ENCODE measurements at regions not wholly inside any gene's neighbourhood (a gene's known extent, or its start where the extent isn't known, plus 50 kb on each side); places are given as distances from the start of the nearest gene placed in this dataset.

DNA sequence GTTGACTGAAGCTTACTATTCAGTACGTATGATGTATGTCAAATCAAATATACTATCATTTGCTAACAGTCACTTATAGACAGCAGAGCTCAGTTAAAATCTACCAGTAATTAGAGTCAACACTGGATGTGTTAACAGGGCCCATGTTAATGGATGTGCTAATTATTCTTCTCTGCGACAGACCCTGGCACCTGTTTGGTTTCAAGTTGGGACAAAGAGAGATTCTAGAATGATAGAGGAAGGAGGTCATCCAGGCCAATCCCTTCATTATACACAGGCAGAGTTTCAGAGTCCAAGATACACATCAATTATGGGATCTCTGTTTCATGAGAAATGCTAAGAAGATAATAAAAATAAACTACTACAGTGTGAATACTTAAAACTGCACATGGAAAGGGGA is 615.0 kb downstream of the ZNF608 start:
- H3K79me2 ChIP-seq (ENCODE audit: control insufficient read depth, insufficient read depth, low read length): no peaks in the 10 kb centered on the region
- dilution Hi-C loops (cut with MboI; ENCODE audit: extremely low pct_ligation_motif_present, low sequenced_read_pairs): no loop called here

More for the DNA sequence above, 615.0 kb downstream of the ZNF608 start:
- Histone ChIP-seq H3K4me1 (ENCODE audit: control insufficient read depth, extremely low read depth, insufficient read depth, low read length) (no peaks in the 10 kb centered on the region), H3K9me1 (replicated peaks; ENCODE audit: control insufficient read depth, extremely low read depth, insufficient read depth, low read length) (no peaks in the 10 kb centered on the region), H3K4me2 (ENCODE audit: insufficient read depth, low read length) (no peak overlapping the region), H3K27ac (ENCODE audit: insufficient read depth, low read depth, low read length) (no peak overlapping the region), H4K20me1 (replicated peaks; ENCODE audit: control insufficient read depth, extremely low read depth, insufficient read depth, low read length) (no peaks in the 10 kb centered on the region), H3K4me3 (replicated peaks in 1 of 3; ENCODE audit: insufficient read depth in 1 of 3, low read depth in 1 of 3, low read length in 3 of 3) (no peak overlapping the region), H3K27me3 (ENCODE audit: control insufficient read depth in 2 of 2, insufficient read depth in 2 of 2, low read length in 2 of 2) (no peaks in the 10 kb centered on the region), H3K36me3 (ENCODE audit: control insufficient read depth in 2 of 2, extremely low read depth in 1 of 2, insufficient read depth in 2 of 2, low read length in 2 of 2) (no peaks in the 10 kb centered on the region), H3K9me3 (replicated peaks; ENCODE audit: control insufficient read depth, insufficient read depth, low read length) (no peaks in the 10 kb centered on the region), H2AFZ (ENCODE audit: low read depth, low read length) (no peak overlapping the region), H3K9ac (replicated peaks; ENCODE audit: extremely low read depth, insufficient read depth, low read length) (no peak overlapping the region)
- POLR2A ChIA-PET: no interaction called here
- intact Hi-C loops (cut with micrococcal nuclease): no loop called here
- CTCF ChIA-PET: no interaction called here
- no TSS peak for BruUV-seq (replicated peaks)
- no peak for TF ChIP-seq EZH2 (IDR thresholded peaks at IDR 0.05; ENCODE audit: borderline replicate concordance, low read depth, low read length, severe bottlenecking)
- no peak for TF ChIP-seq MAX (IDR thresholded peaks at IDR 0.05; ENCODE audit: insufficient read depth, insufficient read length)
- TF ChIP-seq GATA2 (IDR thresholded peaks at IDR 0.05; ENCODE audit: insufficient read depth, insufficient read length, low read depth, low read length): no peak
- TF ChIP-seq, protein P1, sequence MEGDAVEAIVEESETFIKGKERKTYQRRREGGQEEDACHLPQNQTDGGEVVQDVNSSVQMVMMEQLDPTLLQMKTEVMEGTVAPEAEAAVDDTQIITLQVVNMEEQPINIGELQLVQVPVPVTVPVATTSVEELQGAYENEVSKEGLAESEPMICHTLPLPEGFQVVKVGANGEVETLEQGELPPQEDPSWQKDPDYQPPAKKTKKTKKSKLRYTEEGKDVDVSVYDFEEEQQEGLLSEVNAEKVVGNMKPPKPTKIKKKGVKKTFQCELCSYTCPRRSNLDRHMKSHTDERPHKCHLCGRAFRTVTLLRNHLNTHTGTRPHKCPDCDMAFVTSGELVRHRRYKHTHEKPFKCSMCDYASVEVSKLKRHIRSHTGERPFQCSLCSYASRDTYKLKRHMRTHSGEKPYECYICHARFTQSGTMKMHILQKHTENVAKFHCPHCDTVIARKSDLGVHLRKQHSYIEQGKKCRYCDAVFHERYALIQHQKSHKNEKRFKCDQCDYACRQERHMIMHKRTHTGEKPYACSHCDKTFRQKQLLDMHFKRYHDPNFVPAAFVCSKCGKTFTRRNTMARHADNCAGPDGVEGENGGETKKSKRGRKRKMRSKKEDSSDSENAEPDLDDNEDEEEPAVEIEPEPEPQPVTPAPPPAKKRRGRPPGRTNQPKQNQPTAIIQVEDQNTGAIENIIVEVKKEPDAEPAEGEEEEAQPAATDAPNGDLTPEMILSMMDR (IDR thresholded peaks at IDR 0.05; ENCODE audit: extremely low read depth in 1 of 2, insufficient read depth in 1 of 2, low read depth in 1 of 2, low read length in 2 of 2): no peak
- TF ChIP-seq JUN (IDR thresholded peaks at IDR 0.05; ENCODE audit: borderline replicate concordance, insufficient read depth, insufficient read length, low read depth): no peak
- TF ChIP-seq FOS (IDR thresholded peaks at IDR 0.05; ENCODE audit: borderline replicate concordance, insufficient read depth, low read length): no peak
- TF ChIP-seq MYC (IDR thresholded peaks at IDR 0.05; ENCODE audit: low read depth, low read length): no peak
- TF ChIP-seq POLR2AphosphoS5 (IDR thresholded peaks at IDR 0.05; ENCODE audit: insufficient read depth, low read depth, low read length): no peak
- TF ChIP-seq POLR2A (IDR thresholded peaks at IDR 0.05; ENCODE audit: low read depth, low read length): no peak
- FAIRE-seq (no peak), DNase-seq (ENCODE audit: low read depth, low spot score) (no peak)

Measured in endothelial cell of umbilical vein (primary cell).